ENCODE measurements at regions not wholly inside any gene's neighbourhood (a gene's known extent, or its start where the extent isn't known, plus 50 kb on each side); places are given as distances from the start of the nearest gene placed in this dataset.
"Not testable (repeated sequence)": the region's sequence is repeated elsewhere in the genome, so short reads cannot be mapped to it uniquely, and the experiment has no call there.

GRCh38 chr5:15384176-15384575 lies 115.8 kb upstream of the FBXL7 start:
- DNase-seq (ENCODE audit: low spot score): no peak

DNA sequence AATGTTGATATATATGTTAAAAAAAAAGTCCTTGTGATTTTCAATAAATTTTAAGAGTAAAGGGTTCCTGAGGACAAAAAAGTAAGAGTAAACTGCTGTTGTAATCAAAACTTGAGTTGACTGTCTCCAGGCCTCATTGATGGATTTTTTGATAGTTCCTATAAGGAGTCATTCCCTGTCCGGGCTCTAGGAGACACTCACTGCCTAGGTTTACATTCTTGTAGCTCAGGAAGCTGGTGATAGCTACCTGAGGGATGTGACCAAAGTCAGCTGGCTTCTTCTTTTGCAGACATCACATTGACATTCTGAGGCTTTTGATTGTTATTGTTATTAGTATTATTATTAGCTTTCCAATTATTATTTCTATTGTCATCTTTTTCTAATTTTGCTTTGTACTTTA lies 116.5 kb upstream of the FBXL7 start:
- DNase-seq (ENCODE audit: low spot score): peak; percentile 28

GRCh38 chr5:15383021-15383420 lies 117.0 kb upstream of the FBXL7 start:
- no peak for DNase-seq (ENCODE audit: low spot score)

DNA sequence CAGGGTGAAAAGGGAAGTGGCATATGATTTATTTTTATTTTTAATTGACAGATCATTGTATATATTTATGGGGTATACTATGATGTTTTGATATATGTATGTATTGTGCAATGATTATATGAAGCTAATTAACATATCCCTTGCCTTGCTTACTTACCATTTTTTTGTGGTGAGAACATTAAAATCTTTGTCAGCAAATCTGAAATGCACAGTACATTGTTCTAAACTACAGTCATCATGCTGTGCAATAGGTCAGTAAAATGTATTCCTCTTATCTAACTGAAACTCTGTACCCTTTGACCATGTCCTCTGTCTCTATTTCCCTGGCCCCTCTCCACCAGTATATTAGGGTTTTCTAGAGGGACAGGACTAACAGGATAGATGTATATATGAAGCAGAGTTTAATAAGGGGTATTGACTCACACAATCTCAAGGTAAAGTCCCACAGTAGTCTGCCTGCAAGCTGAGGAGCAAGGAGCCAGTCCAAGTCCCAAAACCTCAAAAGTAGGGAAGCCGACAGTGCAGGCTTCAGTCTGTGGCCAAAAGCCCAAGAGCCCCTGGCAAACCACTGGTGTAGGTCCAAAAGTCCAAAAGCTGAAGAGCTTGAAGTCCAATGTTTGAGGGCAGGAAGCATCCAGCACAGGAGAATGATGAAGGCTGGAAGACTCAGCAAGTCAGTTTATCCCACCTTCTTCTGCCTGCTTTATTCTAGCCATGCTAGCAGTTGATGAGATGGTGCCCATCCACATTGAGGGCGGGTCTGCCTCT lies 122.2 kb upstream of the FBXL7 start:
- DNase-seq (ENCODE audit: low spot score): no peak

DNA sequence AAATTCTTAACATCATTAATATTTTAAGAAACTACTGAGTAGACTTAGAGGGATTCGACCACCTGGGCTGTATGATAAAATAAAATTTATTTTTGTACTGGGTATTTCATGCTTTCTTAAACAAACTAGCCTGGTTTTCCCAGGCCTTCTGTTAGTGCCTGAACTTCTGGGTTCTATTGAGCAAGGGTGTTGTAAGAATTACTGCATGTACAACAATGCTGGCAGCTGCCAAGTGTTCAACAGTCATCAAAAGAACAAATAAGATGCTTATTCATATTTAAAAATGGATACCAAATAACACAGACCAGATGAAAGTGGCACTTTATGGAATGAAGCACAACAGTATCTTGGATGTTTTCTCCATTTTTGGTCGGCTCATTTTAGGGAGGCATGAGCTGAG lies 123.2 kb upstream of the FBXL7 start:
- no peak for DNase-seq (ENCODE audit: low spot score)

- DNase-seq (ENCODE audit: low spot score): no peak
Observed at GRCh38 chr5:15376088-15376487, 123.9 kb upstream of the FBXL7 start.

GRCh38 chr5:15375559-15375958 lies 124.4 kb upstream of the FBXL7 start:
- DNase-seq (ENCODE audit: low spot score): no peak

DNA sequence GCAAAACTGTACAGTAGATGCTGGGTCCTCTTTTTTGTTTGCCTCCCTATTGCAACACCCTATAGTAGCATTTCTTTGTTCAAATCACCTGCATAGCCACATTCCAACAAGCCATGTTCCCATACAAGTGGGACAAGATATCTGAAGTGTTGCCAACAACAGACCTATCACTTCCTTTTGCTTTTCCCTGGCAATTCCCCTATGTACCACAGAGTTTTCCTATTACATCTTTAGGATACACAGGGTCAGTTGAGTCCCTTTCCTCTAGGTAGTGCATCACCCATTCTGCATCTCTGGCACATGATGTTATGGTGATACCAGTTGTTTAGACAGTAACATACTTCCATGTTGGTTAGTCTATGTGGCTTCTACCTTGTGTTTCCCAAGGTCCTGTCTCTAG lies 125.1 kb upstream of the FBXL7 start:
- no peak for DNase-seq (ENCODE audit: low spot score)

DNA sequence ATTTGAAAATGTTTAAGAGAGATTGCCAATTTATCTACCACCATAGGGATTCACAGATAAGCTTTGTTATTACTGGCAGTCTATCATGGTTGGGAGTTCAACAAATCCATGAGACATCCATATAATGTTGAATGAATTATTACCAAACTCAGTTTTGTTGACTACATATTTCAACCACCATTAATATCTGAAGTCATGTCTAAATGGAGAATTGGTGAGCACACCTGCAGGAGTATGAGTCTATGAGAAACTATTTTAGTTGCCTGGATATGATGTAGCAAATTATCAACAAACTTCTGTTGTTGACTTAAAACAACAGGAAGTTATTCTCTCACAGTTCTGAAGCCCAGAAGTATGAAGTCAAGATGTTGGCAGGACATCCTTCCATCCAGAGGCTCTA lies 126.8 kb upstream of the FBXL7 start:
- DNase-seq (ENCODE audit: low spot score): no peak

DNA sequence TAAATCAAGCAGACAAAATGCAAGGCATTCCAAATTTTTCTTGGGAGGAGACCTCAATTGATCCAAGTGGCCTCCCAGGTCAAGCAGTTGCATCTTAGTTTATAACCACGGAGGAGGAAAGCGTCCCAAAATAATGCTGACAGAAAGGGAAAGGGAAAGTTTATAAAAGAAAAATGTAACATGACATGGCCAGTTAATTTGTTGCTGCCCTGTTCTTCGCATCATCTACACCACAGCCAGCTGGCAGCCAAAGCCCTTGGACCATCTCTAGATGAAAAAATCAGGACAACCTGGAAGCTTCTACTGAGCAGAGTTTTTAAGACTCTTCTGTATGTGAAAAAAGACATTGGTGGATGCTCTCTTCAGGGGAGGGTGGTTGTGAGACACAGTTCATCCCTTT lies 128.8 kb upstream of the FBXL7 start:
- no peak for DNase-seq (ENCODE audit: low spot score)

GRCh38 chr5:15368835-15369234 lies 131.1 kb upstream of the FBXL7 start:
- no peak for DNase-seq (ENCODE audit: low spot score)

DNA sequence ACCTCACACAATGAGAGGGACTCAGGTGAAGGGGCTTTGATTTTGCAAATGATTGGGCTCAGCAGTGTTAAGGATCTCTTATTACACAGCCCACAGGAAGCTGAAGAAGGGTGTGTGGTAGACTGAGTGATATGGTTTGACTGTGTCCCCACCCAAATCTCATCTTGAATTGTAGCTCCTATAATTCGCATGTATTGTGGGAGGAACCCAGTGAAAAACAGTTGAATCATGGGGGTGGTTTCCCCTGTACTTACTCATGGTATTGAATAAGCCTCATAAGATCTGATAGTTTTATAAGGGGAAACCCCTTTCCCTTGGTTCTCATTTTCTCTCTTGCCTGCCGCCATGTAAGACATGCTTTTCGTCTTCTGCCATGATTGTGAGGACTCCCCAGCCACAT lies 132.5 kb upstream of the FBXL7 start:
- no peak for DNase-seq (ENCODE audit: low spot score)

DNA sequence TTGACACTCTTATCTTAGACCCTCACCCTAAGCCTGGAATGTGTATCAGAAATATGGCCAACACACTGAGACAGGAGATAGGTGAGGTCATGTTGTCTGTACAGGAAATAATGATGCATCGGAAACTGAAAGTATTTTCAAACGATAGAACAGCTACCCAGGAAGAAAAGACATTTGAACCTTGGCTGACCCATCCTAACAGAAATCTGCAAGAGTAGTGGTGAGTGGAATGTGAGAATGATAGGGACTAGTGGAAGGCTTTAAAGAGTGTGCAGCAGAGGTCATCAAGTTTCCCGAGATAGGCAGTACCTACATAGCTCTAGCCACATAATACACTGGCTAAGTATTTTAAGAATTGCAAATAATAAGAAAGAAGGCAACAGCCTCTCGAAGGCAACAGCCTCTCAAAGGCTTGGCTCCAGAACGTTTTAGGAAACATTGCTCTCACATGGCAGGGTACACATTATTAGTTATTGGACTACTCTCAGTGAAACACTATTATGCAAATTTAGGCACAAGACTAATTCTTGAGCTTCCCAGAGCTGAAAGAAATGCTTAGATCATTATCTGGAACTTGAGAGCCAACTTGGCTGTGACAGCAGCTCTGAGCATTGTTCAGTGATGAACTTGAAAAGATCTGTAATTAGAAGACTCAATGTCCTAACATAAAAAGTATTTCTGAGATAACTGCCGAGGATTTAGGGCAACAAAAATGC lies 133.1 kb upstream of the FBXL7 start:
- peak; percentile 79 for DNase-seq (ENCODE audit: low spot score)

DNA sequence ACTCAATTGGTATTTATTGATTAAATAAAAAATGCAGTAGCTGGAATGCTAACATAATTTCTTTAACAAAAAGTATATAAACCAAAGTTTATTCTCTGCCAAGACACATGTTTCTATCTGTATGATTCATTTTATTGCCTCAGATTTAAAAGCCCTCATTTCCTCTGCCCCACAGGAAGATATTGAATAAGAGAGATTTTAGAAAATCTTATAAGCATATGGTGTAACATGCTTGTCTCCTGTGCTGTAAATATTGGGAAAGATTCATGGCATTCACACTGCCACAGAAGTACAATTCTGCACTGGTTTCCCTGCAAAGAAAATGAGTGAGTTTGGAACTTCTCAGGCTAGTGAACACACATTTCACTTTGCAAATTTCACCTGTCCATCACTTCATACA lies 134.9 kb upstream of the FBXL7 start:
- peak; percentile 38 for DNase-seq (ENCODE audit: low spot score)

GRCh38 chr5:15363601-15364000 lies 136.4 kb upstream of the FBXL7 start:
- no peak for DNase-seq (ENCODE audit: low spot score)

DNA sequence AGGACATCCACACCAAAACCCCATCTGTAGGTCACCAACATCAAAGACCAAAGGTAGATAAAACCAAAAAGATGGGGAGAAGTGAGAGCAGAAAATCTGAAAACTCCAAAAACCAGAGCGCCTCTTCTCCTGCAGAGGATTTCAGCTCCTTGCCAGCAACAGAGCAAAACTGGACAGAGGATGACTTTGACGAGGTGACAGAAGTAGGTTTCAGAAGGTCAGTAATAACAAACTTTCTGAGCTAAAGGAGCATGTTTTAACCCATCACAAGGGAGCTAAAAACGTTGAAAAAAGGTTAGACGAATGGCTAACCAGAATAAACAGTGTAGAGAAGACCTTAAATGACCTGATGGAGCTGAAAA lies 142.9 kb upstream of the FBXL7 start:
- not testable (repeated sequence) for DNase-seq (ENCODE audit: low spot score)

- DNase-seq (ENCODE audit: low spot score): not testable (repeated sequence)
Observed at GRCh38 chr5:15356308-15357091, 143.5 kb upstream of the FBXL7 start.

GRCh38 chr5:15354021-15354420 lies 146.0 kb upstream of the FBXL7 start:
- peak; percentile 23 for DNase-seq (ENCODE audit: low spot score)

- peak; percentile 7 for DNase-seq (ENCODE audit: low spot score)
Observed at GRCh38 chr5:15353086-15353645, 146.8 kb upstream of the FBXL7 start.

GRCh38 chr5:15350614-15351013 lies 149.4 kb upstream of the FBXL7 start:
- DNase-seq (ENCODE audit: low spot score): no peak

DNA sequence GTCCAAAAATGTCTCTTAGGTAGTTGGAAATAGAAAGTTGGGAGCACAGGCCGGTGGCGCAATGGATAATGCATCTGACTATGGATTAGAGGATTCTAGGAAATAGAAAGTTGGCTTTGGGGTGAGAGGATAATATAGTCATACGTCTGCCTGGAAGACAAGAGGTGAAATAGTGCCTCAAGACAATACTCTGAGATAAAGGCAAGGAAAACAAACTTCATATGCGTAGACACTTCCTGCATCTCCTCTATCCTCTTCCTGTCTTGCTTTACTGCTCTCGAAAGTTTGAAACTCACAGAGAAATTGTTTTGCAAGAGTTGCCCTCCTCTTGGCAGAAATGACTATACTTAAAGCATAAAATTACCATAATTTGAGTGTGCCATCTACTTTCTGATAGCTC lies 153.2 kb upstream of the FBXL7 start:
- no peak for DNase-seq (ENCODE audit: low spot score)

GRCh38 chr5:15344954-15345353 lies 155.0 kb upstream of the FBXL7 start:
- DNase-seq (ENCODE audit: low spot score): no peak

Measured in umbilical cord (tissue), 1 donor.